GM23338 (cell line): ENCODE measurements at regions not wholly inside any gene's neighbourhood (a gene's known extent, or its start where the extent isn't known, plus 50 kb on each side); places are given as distances from the start of the nearest gene placed in this dataset.

Experiments
- CREB1 ChIP-seq: fragments of 250-450 bp; sonication (Bioruptor Pico); IDR thresholded peaks from 2 replicates; pipeline ENCODE4 v1.5.0; 2020; ENCODE audit warnings: low read depth, mild to moderate bottlenecking, moderate library complexity
- EZH2 ChIP-seq: fragments of 200-600 bp; sonication (generic); IDR thresholded peaks from one replicate; pipeline ENCODE4 v1.8.0; 2017; ENCODE audit warnings: antibody characterized with exemption, mild to moderate bottlenecking, low read depth; ENCODE audit not compliant: unreplicated experiment
- EZH2phosphoT487 ChIP-seq: fragments of 200-600 bp; sonication (generic); IDR thresholded peaks from one replicate; pipeline ENCODE4 v1.8.1; 2018; ENCODE audit warnings: antibody characterized with exemption; ENCODE audit not compliant: unreplicated experiment
- JUNB ChIP-seq: IDR thresholded peaks from one replicate; pipeline ENCODE4 v1.6.1; 2016; ENCODE audit warnings: antibody characterized with exemption; ENCODE audit not compliant: unreplicated experiment
- POLR2AphosphoS5 ChIP-seq: IDR thresholded peaks from 2 replicates; pipeline ENCODE4 v1.6.1; 2016; ENCODE audit warnings: antibody characterized with exemption, low read depth
- STAT1 ChIP-seq: IDR thresholded peaks from one replicate; pipeline ENCODE4 v1.6.1; 2016; ENCODE audit warnings: antibody characterized with exemption; ENCODE audit not compliant: unreplicated experiment
- ZNF331 ChIP-seq: fragments of 250-450 bp; sonication (Bioruptor Pico); IDR thresholded peaks from 2 replicates; pipeline ENCODE4 v1.5.0; 2020; ENCODE audit warnings: low read depth, mild to moderate bottlenecking, moderate library complexity
- TF ChIP-seq, protein P1 (sequence below), 2 experiments: fragments of 200-600 bp in 1 of 2; sonication (generic) in 1 of 2; conservative IDR thresholded peaks; 2 replicates each; pipeline versions ENCODE4 v1.5.1 to v1.6.1; 2016 to 2017; ENCODE audit warnings: antibody characterized with exemption in 2 of 2, low read depth in 2 of 2, mild to moderate bottlenecking in 2 of 2, moderate library complexity in 1 of 2
- TF ChIP-seq, protein P2 (sequence below): IDR thresholded peaks from one replicate; pipeline ENCODE4 v1.6.1; 2018; ENCODE audit warnings: antibody characterized with exemption; ENCODE audit not compliant: unreplicated experiment

DNA sequence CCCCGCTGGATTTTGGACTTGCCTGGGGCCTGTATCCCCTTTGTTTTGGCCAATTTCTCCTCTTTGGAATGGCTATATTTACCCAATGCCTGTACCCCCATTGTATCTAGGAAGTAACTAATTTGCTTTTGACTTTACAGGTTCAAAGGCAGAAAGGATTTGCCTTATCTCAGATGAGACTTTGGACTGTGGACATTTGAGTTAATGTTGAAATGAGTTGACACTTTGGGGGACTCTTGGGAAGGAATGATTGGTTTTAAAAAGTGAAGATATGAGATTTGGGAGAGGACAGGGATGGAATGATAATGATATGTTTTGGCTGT lies 1220.3 kb upstream of the CITED2 start:
- TF ChIP-seq, protein P1, sequence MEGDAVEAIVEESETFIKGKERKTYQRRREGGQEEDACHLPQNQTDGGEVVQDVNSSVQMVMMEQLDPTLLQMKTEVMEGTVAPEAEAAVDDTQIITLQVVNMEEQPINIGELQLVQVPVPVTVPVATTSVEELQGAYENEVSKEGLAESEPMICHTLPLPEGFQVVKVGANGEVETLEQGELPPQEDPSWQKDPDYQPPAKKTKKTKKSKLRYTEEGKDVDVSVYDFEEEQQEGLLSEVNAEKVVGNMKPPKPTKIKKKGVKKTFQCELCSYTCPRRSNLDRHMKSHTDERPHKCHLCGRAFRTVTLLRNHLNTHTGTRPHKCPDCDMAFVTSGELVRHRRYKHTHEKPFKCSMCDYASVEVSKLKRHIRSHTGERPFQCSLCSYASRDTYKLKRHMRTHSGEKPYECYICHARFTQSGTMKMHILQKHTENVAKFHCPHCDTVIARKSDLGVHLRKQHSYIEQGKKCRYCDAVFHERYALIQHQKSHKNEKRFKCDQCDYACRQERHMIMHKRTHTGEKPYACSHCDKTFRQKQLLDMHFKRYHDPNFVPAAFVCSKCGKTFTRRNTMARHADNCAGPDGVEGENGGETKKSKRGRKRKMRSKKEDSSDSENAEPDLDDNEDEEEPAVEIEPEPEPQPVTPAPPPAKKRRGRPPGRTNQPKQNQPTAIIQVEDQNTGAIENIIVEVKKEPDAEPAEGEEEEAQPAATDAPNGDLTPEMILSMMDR (conservative IDR thresholded peaks at IDR 0.05; ENCODE audit: low read depth in 2 of 2), result no peak
- TF ChIP-seq POLR2AphosphoS5 (no peak), EZH2 (no peak), CREB1 (CRISPR knock-in tag) (no peak), STAT1 (no peak), ZNF331 (no peak), EZH2phosphoT487 (no peak), JUNB (no peak)
- TF ChIP-seq, protein P2, sequence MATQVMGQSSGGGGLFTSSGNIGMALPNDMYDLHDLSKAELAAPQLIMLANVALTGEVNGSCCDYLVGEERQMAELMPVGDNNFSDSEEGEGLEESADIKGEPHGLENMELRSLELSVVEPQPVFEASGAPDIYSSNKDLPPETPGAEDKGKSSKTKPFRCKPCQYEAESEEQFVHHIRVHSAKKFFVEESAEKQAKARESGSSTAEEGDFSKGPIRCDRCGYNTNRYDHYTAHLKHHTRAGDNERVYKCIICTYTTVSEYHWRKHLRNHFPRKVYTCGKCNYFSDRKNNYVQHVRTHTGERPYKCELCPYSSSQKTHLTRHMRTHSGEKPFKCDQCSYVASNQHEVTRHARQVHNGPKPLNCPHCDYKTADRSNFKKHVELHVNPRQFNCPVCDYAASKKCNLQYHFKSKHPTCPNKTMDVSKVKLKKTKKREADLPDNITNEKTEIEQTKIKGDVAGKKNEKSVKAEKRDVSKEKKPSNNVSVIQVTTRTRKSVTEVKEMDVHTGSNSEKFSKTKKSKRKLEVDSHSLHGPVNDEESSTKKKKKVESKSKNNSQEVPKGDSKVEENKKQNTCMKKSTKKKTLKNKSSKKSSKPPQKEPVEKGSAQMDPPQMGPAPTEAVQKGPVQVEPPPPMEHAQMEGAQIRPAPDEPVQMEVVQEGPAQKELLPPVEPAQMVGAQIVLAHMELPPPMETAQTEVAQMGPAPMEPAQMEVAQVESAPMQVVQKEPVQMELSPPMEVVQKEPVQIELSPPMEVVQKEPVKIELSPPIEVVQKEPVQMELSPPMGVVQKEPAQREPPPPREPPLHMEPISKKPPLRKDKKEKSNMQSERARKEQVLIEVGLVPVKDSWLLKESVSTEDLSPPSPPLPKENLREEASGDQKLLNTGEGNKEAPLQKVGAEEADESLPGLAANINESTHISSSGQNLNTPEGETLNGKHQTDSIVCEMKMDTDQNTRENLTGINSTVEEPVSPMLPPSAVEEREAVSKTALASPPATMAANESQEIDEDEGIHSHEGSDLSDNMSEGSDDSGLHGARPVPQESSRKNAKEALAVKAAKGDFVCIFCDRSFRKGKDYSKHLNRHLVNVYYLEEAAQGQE, result no peak
